PC-9 (cell line): ENCODE measurements at regions not wholly inside any gene's neighbourhood (a gene's known extent, or its start where the extent isn't known, plus 50 kb on each side); places are given as distances from the start of the nearest gene placed in this dataset.
"Not testable (repeated sequence)": the region's sequence is repeated elsewhere in the genome, so short reads cannot be mapped to it uniquely, and the experiment has no call there.

Experiments
- BruUV-seq: library from RNA; stranded (reverse); fragments of 400-500 nt; replicated peaks from 2 replicates; lab custom pipeline; 2021; lab: Mats Ljungman, UMichigan
- CTCF ChIA-PET: fragments of 300-600 bp; sonication (Branson Sonifier 250); formaldehyde crosslinking; loops from one replicate; lab custom pipeline; 2022; ENCODE audit warnings: antibody characterized with exemption; lab: Charles Lee
- POLR2A ChIA-PET: fragments of 300-600 bp; sonication (Branson Sonifier 250); formaldehyde crosslinking; loops from one replicate; lab custom pipeline; 2022; ENCODE audit warnings: antibody characterized with exemption; ENCODE audit not compliant: unreplicated experiment; lab: Charles Lee
- DNase-seq, 2 experiments: peaks; one replicate each; pipeline versions ENCODE4 v3.0.0 to v3.0.0-alpha.2; 2015 to 2022; ENCODE audit warnings: mixed read lengths in 1 of 2
- H2AFZ ChIP-seq: fragments of 200-600 bp; sonication (generic); 2 replicates; pipeline ENCODE4 v1.8.1; 2017; ENCODE audit warnings: antibody characterized with exemption
- H3F3A ChIP-seq: fragments of 200-600 bp; sonication (generic); 2 replicates; pipeline ENCODE4 v1.8.1; 2017; ENCODE audit warnings: antibody characterized with exemption, mild to moderate bottlenecking, low read depth; ENCODE audit not compliant: insufficient read depth
- H3K27ac ChIP-seq: fragments of 200-600 bp; sonication (generic); 2 replicates; pipeline ENCODE4 v1.6.1; 2016; ENCODE audit warnings: mixed run types
- H3K27me3 ChIP-seq: fragments of 200-600 bp; sonication (generic); 2 replicates; pipeline ENCODE4 v1.6.1; 2016; ENCODE audit warnings: low read depth, mixed run types; ENCODE audit not compliant: insufficient read depth
- H3K36me3 ChIP-seq: fragments of 200-600 bp; sonication (generic); 2 replicates; pipeline ENCODE4 v1.6.1; 2016; ENCODE audit warnings: low read depth, mixed run types
- H3K4me1 ChIP-seq: fragments of 200-600 bp; sonication (generic); replicated peaks from 2 replicates; pipeline ENCODE4 v1.6.1; 2016; ENCODE audit warnings: mixed run types; ENCODE audit not compliant: insufficient read depth
- H3K4me2 ChIP-seq: fragments of 200-600 bp; sonication (generic); 2 replicates; pipeline ENCODE4 v1.6.1; 2017; ENCODE audit warnings: mixed run types
- H3K4me3 ChIP-seq: fragments of 200-600 bp; sonication (generic); 2 replicates; pipeline ENCODE4 v1.6.1; 2016; ENCODE audit warnings: mixed run types
- H3K79me2 ChIP-seq: fragments of 200-600 bp; sonication (generic); 2 replicates; pipeline ENCODE4 v1.6.1; 2017; ENCODE audit warnings: low read depth, mixed run types
- H3K9me2 ChIP-seq: fragments of 200-600 bp; sonication (generic); 2 replicates; pipeline ENCODE4 v1.8.1; 2017; ENCODE audit warnings: mild to moderate bottlenecking; ENCODE audit not compliant: insufficient read depth
- H3K9me3 ChIP-seq: fragments of 200-600 bp; sonication (generic); 2 replicates; pipeline ENCODE4 v1.8.1; 2016; ENCODE audit warnings: low read depth; ENCODE audit not compliant: insufficient read depth
- H4K20me1 ChIP-seq: fragments of 200-600 bp; sonication (generic); 2 replicates; pipeline ENCODE4 v1.8.1; 2017; ENCODE audit not compliant: insufficient read depth
- CTCF ChIP-seq: fragments of 200-600 bp; sonication (generic); conservative IDR thresholded peaks from 2 replicates; pipeline ENCODE4 v1.6.1; 2017; ENCODE audit warnings: mixed run types, antibody characterized with exemption, mild to moderate bottlenecking, moderate library complexity
- EZH2 ChIP-seq: fragments of 200-600 bp; sonication (generic); IDR thresholded peaks from 2 replicates; pipeline ENCODE4 v1.8.0; 2017; ENCODE audit warnings: antibody characterized with exemption, low read depth
- intact Hi-C: fragments of 100-400 bp; cut with micrococcal nuclease; formaldehyde crosslinking; loops from one replicate; pipeline ENCODE4 v1.10.0; 2022; ENCODE audit not compliant: unreplicated experiment

- Histone ChIP-seq H3K27ac (no peak overlapping the region), H4K20me1 (no peaks in the 10 kb centered on the region), H3K79me2 (no peaks in the 10 kb centered on the region), H3K4me2 (no peak overlapping the region), H3K9me3 (no peaks in the 10 kb centered on the region), H3K4me1 (no peaks in the 10 kb centered on the region), H3K9me2 (no peaks in the 10 kb centered on the region), H3K4me3 (no peak overlapping the region), H3F3A (no peaks in the 10 kb centered on the region), H3K27me3 (no peaks in the 10 kb centered on the region), H2AFZ (no peak overlapping the region), H3K36me3 (no peaks in the 10 kb centered on the region)
- no TSS peak for BruUV-seq
- no peak for DNase-seq
- POLR2A ChIA-PET = no interaction called here
- intact Hi-C loops = no loop called here
- TF ChIP-seq EZH2 = no peak
- TF ChIP-seq CTCF = no peak
- CTCF ChIA-PET = no interaction called here
These were observed 344.0 kb upstream of the EPHA5 start for GRCh38 chr4:66014146-66014765.

GRCh38 chr4:66000510-66001117 is 330.3 kb upstream of the EPHA5 start:
- intact Hi-C loops = no loop called here
- BruUV-seq = no TSS peak

GRCh38 chr4:65999518-65999871 is 329.2 kb upstream of the EPHA5 start:
- peak overlapping the region; percentile 83 for H3K4me2 ChIP-seq
- TSS peak; percentile 56 for BruUV-seq
- H3K9me3 ChIP-seq = no peaks in the 10 kb centered on the region
- no peak overlapping the region for H3K27ac ChIP-seq
- no peaks in the 10 kb centered on the region for H3K4me1 ChIP-seq
- H3K79me2 ChIP-seq = no peaks in the 10 kb centered on the region
- H2AFZ ChIP-seq = peak overlapping the region; percentile 91
- TF ChIP-seq EZH2 (no peak), CTCF (no peak)
- H3F3A ChIP-seq = no peaks in the 10 kb centered on the region
- H3K27me3 ChIP-seq = no peaks in the 10 kb centered on the region
- intact Hi-C loops = no loop called here
- no peaks in the 10 kb centered on the region for H3K36me3 ChIP-seq
- no peaks in the 10 kb centered on the region for H3K9me2 ChIP-seq
- ChIA-PET POLR2A (interaction anchor here (0.6 kb wide), 1 partner anchor 235 kb away, joined by 3 read pairs; no protein-coding TSS in a partner anchor), CTCF (no interaction called here)
- no peak for DNase-seq
- H3K4me3 ChIP-seq = peak overlapping the region; percentile 64
- no peaks in the 10 kb centered on the region for H4K20me1 ChIP-seq

More at GRCh38 chr4:66000510-66001117, 330.3 kb upstream of the EPHA5 start:
- ChIA-PET CTCF (interaction anchor here (0.6 kb wide), 1 partner anchor 875 kb away, joined by 4 read pairs; no protein-coding TSS in a partner anchor), POLR2A (no interaction called here)
- Histone ChIP-seq H3K4me3 (no peak overlapping the region), H3K4me2 (no peak overlapping the region), H2AFZ (no peak overlapping the region), H3K9me3 (no peaks in the 10 kb centered on the region), H3F3A (no peaks in the 10 kb centered on the region), H3K27me3 (no peaks in the 10 kb centered on the region), H3K9me2 (no peaks in the 10 kb centered on the region), H4K20me1 (no peaks in the 10 kb centered on the region), H3K4me1 (no peaks in the 10 kb centered on the region), H3K36me3 (no peaks in the 10 kb centered on the region), H3K27ac (no peak overlapping the region), H3K79me2 (no peaks in the 10 kb centered on the region)
- TF ChIP-seq EZH2 = no peak
- TF ChIP-seq CTCF = no peak
- no peak for DNase-seq

- peak in 1 of 2 experiments; percentile 58 for DNase-seq
- H3K9me2 ChIP-seq, H3K4me1 ChIP-seq, H3K9me3 ChIP-seq, intact Hi-C loops, H3F3A ChIP-seq, H3K36me3 ChIP-seq, H3K27ac ChIP-seq, H3K79me2 ChIP-seq, H4K20me1 ChIP-seq, BruUV-seq, H3K27me3 ChIP-seq, CTCF ChIA-PET: not testable (repeated sequence)
- POLR2A ChIA-PET = interaction anchor here (0.6 kb wide), 1 partner anchor 236 kb away, joined by 3 read pairs; no protein-coding TSS in a partner anchor
- H2AFZ ChIP-seq = peak overlapping the region; percentile 91
- H3K4me2 ChIP-seq = peak overlapping the region; percentile 83
- peak overlapping the region; percentile 64 for H3K4me3 ChIP-seq
These were observed 328.7 kb upstream of the EPHA5 start for GRCh38 chr4:65998807-65999517.
